Osteoblast (primary cell): ENCODE measurements at regions not wholly inside any gene's neighbourhood (a gene's known extent, or its start where the extent isn't known, plus 50 kb on each side); places are given as distances from the start of the nearest gene placed in this dataset.

Experiments
- DNase-seq: peaks from one replicate; pipeline ENCODE4 v3.0.0; 2011; ENCODE audit warnings: low spot score, mixed read lengths; ENCODE audit not compliant: insufficient read length; ENCODE audit errors: missing footprints
- H2AFZ ChIP-seq: 2 replicates; pipeline ENCODE4 v1.6.0; 2011; ENCODE audit warnings: mild to moderate bottlenecking, low read length
- H3K27ac ChIP-seq: 2 replicates; pipeline ENCODE4 v1.5.1; 2011; ENCODE audit warnings: mild to moderate bottlenecking, low read depth, low read length, moderate library complexity
- H3K27me3 ChIP-seq: 2 replicates; pipeline ENCODE4 v1.6.0; 2012; ENCODE audit warnings: mild to moderate bottlenecking, control low read depth, inconsistent platforms, low read length, moderate library complexity; ENCODE audit not compliant: insufficient read depth
- H3K36me3 ChIP-seq: 2 replicates; pipeline ENCODE4 v1.5.1; 2011; ENCODE audit warnings: mild to moderate bottlenecking, low read length, control low read depth, moderate library complexity; ENCODE audit not compliant: insufficient read depth
- H3K4me1 ChIP-seq: 2 replicates; pipeline ENCODE4 v1.5.1; 2011; ENCODE audit warnings: mild to moderate bottlenecking, low read length, control low read depth, moderate library complexity; ENCODE audit not compliant: insufficient read depth
- H3K4me2 ChIP-seq: 2 replicates; pipeline ENCODE4 v1.6.0; 2011; ENCODE audit warnings: mild to moderate bottlenecking, low read length; ENCODE audit not compliant: insufficient read depth
- H3K4me3 ChIP-seq: fragments of 200-600 bp; sonication (generic); 3 replicates; pipeline ENCODE4 v1.5.1; 2012; ENCODE audit warnings: mild to moderate bottlenecking, low read length, inconsistent platforms; ENCODE audit not compliant: insufficient read depth
- H3K79me2 ChIP-seq: 2 replicates; pipeline ENCODE4 v1.6.0; 2012; ENCODE audit warnings: mild to moderate bottlenecking, low read length, control low read depth, inconsistent platforms; ENCODE audit not compliant: insufficient read depth
- H3K9me3 ChIP-seq: 2 replicates; pipeline ENCODE4 v1.5.1; 2011; ENCODE audit warnings: low read depth, low read length, control low read depth
- H4K20me1 ChIP-seq: 2 replicates; pipeline ENCODE4 v1.6.0; 2012; ENCODE audit warnings: mild to moderate bottlenecking, low read length, control low read depth; ENCODE audit not compliant: insufficient read depth
- TF ChIP-seq, protein P1 (sequence below): IDR thresholded peaks from 2 replicates; pipeline ENCODE4 v1.5.1; 2011; ENCODE audit warnings: mild to moderate bottlenecking, low read depth, low read length, moderate library complexity; ENCODE audit errors: extremely low read depth

DNA sequence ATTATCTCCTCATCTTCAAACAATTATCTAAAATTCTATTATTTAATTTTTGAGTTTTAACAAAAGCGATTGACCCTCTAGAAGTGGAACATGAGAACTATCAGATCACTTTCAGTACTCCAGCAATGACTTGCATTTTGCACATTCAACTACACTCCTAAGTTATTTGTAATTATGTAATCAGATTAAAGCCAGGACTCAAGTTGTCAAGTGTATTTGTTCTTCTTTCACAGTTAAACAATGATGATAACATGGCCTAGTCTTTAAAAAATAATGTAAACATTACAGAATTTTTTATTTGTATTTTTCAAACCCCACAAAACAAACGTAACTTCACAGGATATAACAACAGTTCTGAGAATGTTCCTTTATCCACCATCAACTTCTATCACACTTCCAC, 2148.9 kb upstream of the ACO1 start:
- Histone ChIP-seq H4K20me1 (no peaks in the 10 kb centered on the region), H3K9me3 (no peaks in the 10 kb centered on the region), H3K4me3 (no peak overlapping the region), H3K79me2 (no peaks in the 10 kb centered on the region), H3K27me3 (no peaks in the 10 kb centered on the region), H3K4me2 (no peak overlapping the region), H2AFZ (no peak overlapping the region), H3K27ac (no peak overlapping the region), H3K4me1 (no peaks in the 10 kb centered on the region), H3K36me3 (no peaks in the 10 kb centered on the region)
- TF ChIP-seq, protein P1, sequence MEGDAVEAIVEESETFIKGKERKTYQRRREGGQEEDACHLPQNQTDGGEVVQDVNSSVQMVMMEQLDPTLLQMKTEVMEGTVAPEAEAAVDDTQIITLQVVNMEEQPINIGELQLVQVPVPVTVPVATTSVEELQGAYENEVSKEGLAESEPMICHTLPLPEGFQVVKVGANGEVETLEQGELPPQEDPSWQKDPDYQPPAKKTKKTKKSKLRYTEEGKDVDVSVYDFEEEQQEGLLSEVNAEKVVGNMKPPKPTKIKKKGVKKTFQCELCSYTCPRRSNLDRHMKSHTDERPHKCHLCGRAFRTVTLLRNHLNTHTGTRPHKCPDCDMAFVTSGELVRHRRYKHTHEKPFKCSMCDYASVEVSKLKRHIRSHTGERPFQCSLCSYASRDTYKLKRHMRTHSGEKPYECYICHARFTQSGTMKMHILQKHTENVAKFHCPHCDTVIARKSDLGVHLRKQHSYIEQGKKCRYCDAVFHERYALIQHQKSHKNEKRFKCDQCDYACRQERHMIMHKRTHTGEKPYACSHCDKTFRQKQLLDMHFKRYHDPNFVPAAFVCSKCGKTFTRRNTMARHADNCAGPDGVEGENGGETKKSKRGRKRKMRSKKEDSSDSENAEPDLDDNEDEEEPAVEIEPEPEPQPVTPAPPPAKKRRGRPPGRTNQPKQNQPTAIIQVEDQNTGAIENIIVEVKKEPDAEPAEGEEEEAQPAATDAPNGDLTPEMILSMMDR: no peak
- no peak for DNase-seq

GRCh38 chr9:30239878-30240277, 2144.6 kb upstream of the ACO1 start:
- Histone ChIP-seq H4K20me1 (no peaks in the 10 kb centered on the region), H3K4me3 (no peak overlapping the region), H3K27me3 (no peaks in the 10 kb centered on the region), H3K27ac (no peak overlapping the region), H3K4me2 (no peak overlapping the region), H3K9me3 (no peaks in the 10 kb centered on the region), H2AFZ (no peak overlapping the region), H3K4me1 (no peaks in the 10 kb centered on the region), H3K79me2 (no peaks in the 10 kb centered on the region), H3K36me3 (no peaks in the 10 kb centered on the region)
- TF ChIP-seq, protein P1: no peak
- DNase-seq: no peak

GRCh38 chr9:30243467-30243866, 2141.0 kb upstream of the ACO1 start:
- H4K20me1 ChIP-seq: no peaks in the 10 kb centered on the region

DNA sequence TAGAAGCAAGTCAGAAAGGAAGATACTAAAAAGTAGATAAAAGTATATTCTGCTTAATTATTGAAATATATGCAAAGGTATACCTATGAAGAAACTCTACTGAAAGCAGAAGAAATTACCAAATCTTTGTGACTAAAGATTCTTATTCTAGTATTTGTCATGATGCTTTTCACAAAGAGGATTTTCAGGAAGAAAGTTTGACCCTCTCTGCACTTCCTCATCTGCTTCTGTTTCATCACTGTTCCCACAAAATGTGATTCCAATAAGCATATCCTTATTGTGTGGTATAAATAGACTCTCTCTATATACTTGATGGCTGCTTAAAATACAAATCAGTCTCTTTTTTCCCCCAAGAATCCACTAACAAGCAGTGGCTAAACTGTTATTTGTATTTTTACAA, 2139.6 kb upstream of the ACO1 start:
- H3K4me3 ChIP-seq: no peak overlapping the region
- TF ChIP-seq, protein P1: no peak
- H4K20me1 ChIP-seq: no peaks in the 10 kb centered on the region
- H3K27me3 ChIP-seq: no peaks in the 10 kb centered on the region
- H3K4me2 ChIP-seq: no peak overlapping the region
- DNase-seq: no peak
- no peak overlapping the region for H2AFZ ChIP-seq
- H3K4me1 ChIP-seq: no peaks in the 10 kb centered on the region
- no peak overlapping the region for H3K27ac ChIP-seq
- no peaks in the 10 kb centered on the region for H3K36me3 ChIP-seq
- H3K79me2 ChIP-seq: no peaks in the 10 kb centered on the region
- no peaks in the 10 kb centered on the region for H3K9me3 ChIP-seq

More at GRCh38 chr9:30243467-30243866, 2141.0 kb upstream of the ACO1 start:
- Histone ChIP-seq H3K4me2 (no peak overlapping the region), H3K4me1 (no peaks in the 10 kb centered on the region), H3K27me3 (no peaks in the 10 kb centered on the region), H3K9me3 (no peaks in the 10 kb centered on the region), H3K4me3 (no peak overlapping the region), H3K36me3 (no peaks in the 10 kb centered on the region), H2AFZ (no peak overlapping the region), H3K27ac (no peak overlapping the region), H3K79me2 (no peaks in the 10 kb centered on the region)
- TF ChIP-seq, protein P1: no peak
- DNase-seq: no peak
